GM19372 (cell line): ENCODE measurements at regions not wholly inside any gene's neighbourhood (a gene's known extent, or its start where the extent isn't known, plus 50 kb on each side); places are given as distances from the start of the nearest gene placed in this dataset.
"Not testable (repeated sequence)": the region's sequence is repeated elsewhere in the genome, so short reads cannot be mapped to it uniquely, and the experiment has no call there.

Source experiments
- ATAC-seq: cut with Tn5 transposase; IDR thresholded peaks from one replicate; pipeline ENCODE4 v1.9.1; 2021; ENCODE audit warnings: mild to moderate bottlenecking, low read depth, moderate library complexity; ENCODE audit not compliant: unreplicated experiment

- no peak for ATAC-seq
These were observed 415.1 kb downstream of the NR4A2 start for GRCh38 chr2:155917380-155917779.

GRCh38 chr2:155913356-155913755 lies 419.2 kb downstream of the NR4A2 start:
- ATAC-seq = no peak

DNA sequence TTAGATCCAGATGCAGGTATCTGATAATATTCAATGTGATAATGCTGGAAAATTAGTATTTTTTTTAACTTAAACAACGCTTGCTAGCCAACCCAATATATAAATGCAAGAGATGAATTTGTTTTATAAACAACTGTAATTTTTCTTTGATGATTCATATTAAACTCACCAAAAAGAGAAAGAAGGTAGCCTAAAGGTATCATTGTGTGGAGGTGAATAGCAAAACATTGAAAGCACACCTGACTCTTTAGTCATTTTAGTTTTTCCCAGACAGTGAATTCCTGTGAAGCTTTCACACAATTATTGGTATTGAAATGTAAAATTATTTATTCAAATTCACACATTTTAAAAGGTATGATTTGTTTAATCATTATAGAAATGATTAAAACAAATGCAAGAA lies 424.0 kb downstream of the NR4A2 start:
- no peak for ATAC-seq

DNA sequence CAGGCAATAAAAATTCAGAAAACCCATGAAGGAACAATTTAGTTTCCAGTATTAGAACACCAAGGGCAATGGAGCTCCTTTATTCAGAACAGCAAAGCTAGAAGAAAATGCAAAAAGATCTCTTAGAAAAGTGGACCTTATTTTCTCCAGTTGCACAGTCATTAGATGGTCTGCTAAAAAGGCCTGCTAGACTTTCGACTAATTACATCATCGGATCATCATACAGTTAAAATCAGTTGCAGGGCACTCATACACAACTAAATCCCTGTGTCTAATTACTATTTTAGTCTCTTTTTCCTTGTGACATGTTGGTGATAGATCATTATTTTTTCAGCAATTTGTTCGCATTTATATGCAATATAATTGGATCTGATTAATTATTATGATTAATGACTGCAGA lies 425.3 kb downstream of the NR4A2 start:
- ATAC-seq = no peak

- ATAC-seq = no peak
These were observed 426.9 kb downstream of the NR4A2 start for GRCh38 chr2:155905657-155906056.

DNA sequence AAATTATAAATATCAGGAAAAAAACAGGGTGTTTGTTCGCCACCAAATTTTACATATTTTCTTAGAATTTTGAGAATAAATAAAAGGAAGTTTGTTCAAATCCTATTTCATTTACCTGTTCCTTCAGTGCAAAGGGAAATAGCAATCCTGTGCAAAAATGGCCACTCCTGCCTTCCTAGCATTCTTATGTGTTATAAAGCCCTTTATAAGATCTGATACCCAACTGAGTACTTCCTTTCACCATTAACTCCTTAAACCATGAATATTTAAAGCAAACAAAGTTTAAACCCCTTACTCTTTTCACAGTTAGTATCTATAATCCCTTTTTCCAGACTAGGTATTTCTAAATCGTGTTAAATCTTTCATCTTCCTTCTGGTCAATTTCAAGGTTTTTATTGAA lies 427.8 kb downstream of the NR4A2 start:
- no peak for ATAC-seq

DNA sequence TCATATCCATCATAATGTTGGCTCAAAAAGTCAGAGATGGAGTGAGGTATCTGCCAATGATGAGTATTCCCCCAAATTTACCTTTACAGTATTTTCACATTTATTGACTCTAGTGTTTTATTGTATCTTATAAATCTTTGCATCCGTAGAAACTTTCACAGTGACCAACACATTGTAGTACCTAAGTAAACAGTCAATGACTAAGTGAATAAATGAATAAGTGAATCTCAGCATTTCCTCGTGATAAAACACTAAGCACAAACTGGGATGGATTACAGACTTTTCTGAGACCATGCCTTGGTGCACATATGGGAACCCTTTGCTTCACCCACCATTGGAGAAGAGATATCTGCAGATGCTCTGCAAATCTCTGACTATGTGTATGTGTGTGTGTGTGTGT lies 429.9 kb downstream of the NR4A2 start:
- ATAC-seq = no peak

DNA sequence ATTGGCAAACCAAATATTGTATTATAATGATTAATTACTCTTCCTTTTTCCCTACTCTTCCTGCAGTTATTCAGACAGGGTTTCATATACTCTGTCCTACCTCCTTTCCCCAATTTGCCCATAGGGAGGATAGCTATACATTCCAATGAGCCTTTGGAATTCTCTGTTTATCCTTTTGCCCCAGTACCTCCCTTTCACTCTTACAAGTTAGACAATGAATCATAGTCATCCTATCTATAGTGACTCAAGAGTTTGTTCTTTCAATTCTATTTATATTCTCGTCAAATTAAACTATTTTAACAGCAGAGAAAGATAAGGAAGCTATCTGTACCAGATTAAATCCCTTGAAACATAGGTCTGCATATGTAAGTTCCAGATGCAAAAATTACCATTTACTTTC lies 437.5 kb downstream of the NR4A2 start:
- no peak for ATAC-seq

- not testable (repeated sequence) for ATAC-seq
These were observed 452.1 kb downstream of the NR4A2 start for GRCh38 chr2:155880382-155880781.

- ATAC-seq = not testable (repeated sequence)
These were observed 452.6 kb downstream of the NR4A2 start for GRCh38 chr2:155879900-155880299.

- no peak for ATAC-seq
These were observed 460.1 kb downstream of the NR4A2 start for GRCh38 chr2:155872396-155872795.

- ATAC-seq = no peak
These were observed 460.6 kb downstream of the NR4A2 start for GRCh38 chr2:155871940-155872339.

DNA sequence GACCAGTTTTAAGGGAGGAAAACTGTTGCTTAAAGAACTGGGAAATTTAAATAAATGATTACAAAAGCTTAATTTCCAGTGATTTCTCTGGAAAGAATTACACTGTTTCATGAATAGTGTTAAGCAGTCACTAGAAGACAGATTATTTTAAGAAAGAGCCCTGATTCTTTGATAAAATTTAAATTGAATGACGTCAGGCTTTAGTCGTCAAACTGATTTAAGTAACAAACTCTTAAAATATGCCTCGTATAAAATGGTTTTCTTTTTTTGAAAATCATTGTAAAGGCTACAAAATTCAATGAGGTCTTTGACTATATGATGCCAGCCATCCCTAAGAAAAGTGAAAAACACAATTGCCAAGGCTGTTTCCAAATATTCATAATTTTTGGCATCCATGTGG lies 465.0 kb downstream of the NR4A2 start:
- no peak for ATAC-seq

GRCh38 chr2:155866477-155866876 lies 466.0 kb downstream of the NR4A2 start:
- no peak for ATAC-seq

GRCh38 chr2:155852156-155852555 lies 480.4 kb downstream of the NR4A2 start:
- ATAC-seq = no peak

DNA sequence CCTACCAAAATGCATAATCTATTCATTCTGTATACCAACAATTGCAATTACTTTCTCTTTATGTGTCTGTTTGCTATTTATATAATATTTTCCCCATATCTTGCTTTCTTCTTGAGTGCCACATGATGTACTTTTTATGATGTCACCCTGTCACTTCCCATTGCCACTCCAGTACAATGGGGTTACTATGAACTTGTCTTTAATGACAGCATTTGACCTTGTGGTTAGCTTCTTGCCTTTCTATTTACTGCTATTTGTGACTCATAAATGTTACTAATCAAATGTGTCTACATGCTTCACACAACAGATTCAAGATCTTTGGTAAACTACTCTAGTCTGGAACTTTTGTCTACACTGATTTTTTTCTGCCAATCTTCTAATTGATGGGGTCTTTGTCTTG lies 486.3 kb downstream of the NR4A2 start:
- ATAC-seq = no peak

DNA sequence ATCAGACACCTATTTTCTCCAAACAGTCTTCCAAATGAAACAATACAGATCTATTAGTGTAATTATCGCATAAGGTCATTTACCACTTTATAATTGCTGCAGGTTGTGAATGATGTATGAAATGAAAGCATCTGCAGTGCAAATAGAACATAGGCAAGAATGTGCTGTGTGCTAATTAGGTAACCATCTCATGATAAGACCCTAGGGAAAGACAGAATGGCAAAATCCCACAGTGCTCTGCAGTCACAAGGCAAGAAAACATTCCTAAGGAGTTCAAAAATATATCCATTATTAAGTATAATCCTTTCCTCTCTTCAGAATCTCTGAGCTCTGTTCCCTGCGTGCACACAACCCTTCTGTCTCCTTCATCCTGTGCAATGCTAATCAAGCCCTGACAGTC lies 488.1 kb downstream of the NR4A2 start:
- ATAC-seq = no peak

DNA sequence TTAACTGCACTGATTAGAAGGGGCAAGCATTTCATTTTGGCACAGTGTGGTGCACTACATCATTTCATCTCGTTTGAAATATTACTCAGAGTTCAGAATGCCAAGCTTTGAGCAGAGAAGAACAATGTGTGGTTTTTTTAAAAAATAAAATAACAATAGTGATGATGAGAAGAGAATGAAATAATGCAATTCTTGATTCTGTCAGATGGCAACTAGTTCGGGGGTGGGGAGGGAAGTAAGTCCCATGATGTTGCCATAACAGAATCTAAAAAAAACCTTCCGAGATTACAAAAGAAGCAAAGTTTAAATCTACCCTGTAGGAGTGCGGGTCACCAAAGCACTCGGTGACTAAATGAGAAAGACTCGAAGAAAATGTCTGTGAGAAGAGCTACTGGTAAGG lies 490.4 kb downstream of the NR4A2 start:
- no peak for ATAC-seq

DNA sequence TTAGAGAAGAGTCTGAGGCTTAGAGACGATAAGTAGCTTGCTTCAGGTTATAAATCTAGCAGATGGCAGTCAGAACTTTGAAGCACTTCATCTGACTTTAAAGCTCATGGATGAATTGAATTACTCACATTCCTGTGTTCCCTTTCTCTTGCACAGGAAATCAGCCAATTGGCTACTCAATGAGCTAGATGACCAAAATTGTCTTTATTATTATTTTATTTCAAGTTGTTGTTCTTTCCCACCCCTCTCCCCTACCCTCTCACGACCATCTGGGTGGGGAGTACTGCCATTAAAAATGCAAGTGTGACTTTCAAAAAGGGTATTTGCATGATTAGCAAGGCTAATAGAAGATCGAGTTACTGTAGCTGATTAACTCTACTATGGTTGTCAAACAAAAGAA lies 491.1 kb downstream of the NR4A2 start:
- ATAC-seq = no peak

DNA sequence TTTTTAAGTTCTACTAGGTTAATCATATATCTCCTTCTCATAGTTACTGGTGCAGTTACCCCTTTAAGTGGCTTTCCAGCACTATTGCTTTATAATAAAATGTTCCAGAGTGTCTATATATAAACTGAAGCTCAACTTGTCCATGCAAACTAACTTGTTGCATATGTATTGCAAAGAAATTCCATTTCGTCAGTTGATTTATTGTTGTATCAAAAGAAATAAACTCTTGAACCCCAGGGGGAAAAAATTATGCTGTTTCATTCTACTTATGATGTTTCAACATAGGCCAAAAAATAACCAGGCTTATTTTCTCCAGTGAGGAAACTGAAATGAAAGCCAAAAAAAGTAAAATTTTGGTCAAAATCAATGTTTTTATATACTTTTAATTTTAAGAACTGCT lies 491.9 kb downstream of the NR4A2 start:
- ATAC-seq = no peak

DNA sequence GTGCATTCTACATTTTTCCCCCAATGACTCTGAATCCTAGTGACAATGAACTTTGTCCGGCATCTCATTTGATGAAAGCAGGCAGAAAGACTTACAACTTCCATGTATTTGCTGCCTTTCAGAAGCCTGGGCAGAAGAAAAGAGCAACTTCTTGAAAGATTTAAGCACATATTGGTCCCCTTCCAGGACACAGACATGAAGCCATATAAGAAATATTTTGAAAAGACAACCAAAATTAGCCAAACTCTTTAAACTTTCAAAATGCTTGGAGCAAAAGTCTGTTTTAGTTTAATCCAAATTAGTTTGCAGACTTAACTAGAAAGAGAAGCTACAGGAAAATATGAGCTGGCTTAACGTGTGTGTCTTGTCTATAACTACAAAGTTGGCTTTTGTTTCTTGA lies 492.5 kb downstream of the NR4A2 start:
- no peak for ATAC-seq

DNA sequence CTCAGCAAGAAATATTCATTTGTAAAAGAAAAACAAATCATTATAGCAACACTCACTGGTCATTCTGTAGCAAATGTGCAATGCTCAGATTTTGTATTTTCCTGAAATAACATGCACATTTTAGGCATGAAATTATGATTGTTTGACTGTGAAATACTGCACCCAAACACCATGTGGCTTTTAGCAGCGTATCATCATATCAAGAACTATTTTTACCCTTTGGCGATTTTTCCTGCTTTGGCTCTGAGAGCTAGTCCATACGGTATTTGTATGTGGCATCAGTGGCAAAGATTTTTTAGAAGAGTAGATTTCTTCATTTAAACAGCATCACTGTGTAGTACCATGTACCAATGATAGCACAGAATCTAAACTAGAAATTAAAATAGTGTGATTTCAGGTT lies 493.1 kb downstream of the NR4A2 start:
- no peak for ATAC-seq

DNA sequence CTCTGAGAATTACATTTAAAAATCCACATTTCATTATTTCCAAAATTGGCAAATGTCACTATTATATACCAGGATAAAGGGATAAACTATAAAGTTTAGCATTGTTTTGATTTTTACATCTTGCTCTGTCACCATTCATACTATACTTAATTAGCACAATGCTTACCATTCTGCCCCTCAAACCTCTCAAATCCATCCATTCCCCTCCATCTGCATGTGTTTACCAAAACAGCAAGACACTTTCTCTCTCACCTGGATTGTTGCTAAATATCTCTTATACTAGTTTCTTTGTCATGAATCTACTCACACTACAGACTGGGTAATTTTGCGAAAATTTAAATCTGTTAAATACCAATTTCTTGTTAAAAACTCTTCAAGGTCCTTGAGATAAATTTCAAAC lies 496.1 kb downstream of the NR4A2 start:
- ATAC-seq = no peak
